ENCODE measurements at regions not wholly inside any gene's neighbourhood (a gene's known extent, or its start where the extent isn't known, plus 50 kb on each side); places are given as distances from the start of the nearest gene placed in this dataset.

- no peak for DNase-seq
These were observed 510.4 kb upstream of the ARGLU1 start for GRCh38 chr13:107078229-107078765.

GRCh38 chr13:107076801-107077200 is 508.9 kb upstream of the ARGLU1 start:
- no peak for DNase-seq

GRCh38 chr13:107075576-107075975 is 507.6 kb upstream of the ARGLU1 start:
- DNase-seq = no peak

GRCh38 chr13:107070792-107071191 is 502.9 kb upstream of the ARGLU1 start:
- no peak for DNase-seq

GRCh38 chr13:107069108-107069776 is 501.3 kb upstream of the ARGLU1 start:
- no peak for DNase-seq

GRCh38 chr13:107067381-107067780 is 499.4 kb upstream of the ARGLU1 start:
- no peak for DNase-seq

- no peak for DNase-seq
These were observed 498.4 kb upstream of the ARGLU1 start for GRCh38 chr13:107066355-107066754.

- no peak for DNase-seq
These were observed 497.1 kb upstream of the ARGLU1 start for GRCh38 chr13:107065036-107065435.

- DNase-seq = no peak
These were observed 489.2 kb upstream of the ARGLU1 start for GRCh38 chr13:107057028-107057631.

GRCh38 chr13:107043021-107043956 is 475.4 kb upstream of the ARGLU1 start:
- DNase-seq = no peak

GRCh38 chr13:107035778-107036177 is 467.8 kb upstream of the ARGLU1 start:
- DNase-seq = no peak

GRCh38 chr13:107035186-107035585 is 467.2 kb upstream of the ARGLU1 start:
- DNase-seq = no peak

GRCh38 chr13:107034236-107034872 is 466.4 kb upstream of the ARGLU1 start:
- DNase-seq = no peak

- no peak for DNase-seq
These were observed 463.8 kb upstream of the ARGLU1 start for GRCh38 chr13:107031716-107032115.

- DNase-seq = no peak
These were observed 460.8 kb upstream of the ARGLU1 start for GRCh38 chr13:107028751-107029150.

GRCh38 chr13:107025991-107026390 is 458.1 kb upstream of the ARGLU1 start:
- no peak for DNase-seq

GRCh38 chr13:107023335-107023734 is 455.4 kb upstream of the ARGLU1 start:
- no peak for DNase-seq

- DNase-seq = no peak
These were observed 452.5 kb upstream of the ARGLU1 start for GRCh38 chr13:107020393-107020792.

- no peak for DNase-seq
These were observed 450.3 kb upstream of the ARGLU1 start for GRCh38 chr13:107018285-107018684.

- no peak for DNase-seq
These were observed 438.7 kb upstream of the ARGLU1 start for GRCh38 chr13:107006661-107007060.

GRCh38 chr13:107005577-107005976 is 437.6 kb upstream of the ARGLU1 start:
- no peak for DNase-seq

GRCh38 chr13:107003911-107004310 is 436.0 kb upstream of the ARGLU1 start:
- DNase-seq = no peak

- no peak for DNase-seq
These were observed 430.7 kb upstream of the ARGLU1 start for GRCh38 chr13:106998664-106999063.
